ENCODE measurements at regions not wholly inside any gene's neighbourhood (a gene's known extent, or its start where the extent isn't known, plus 50 kb on each side); places are given as distances from the start of the nearest gene placed in this dataset.
A peak's percentile ranks its signal among the peaks of the same experiment; 100 is the strongest.
"Not testable (repeated sequence)": the region's sequence is repeated elsewhere in the genome, so short reads cannot be mapped to it uniquely, and the experiment has no call there.

DNA sequence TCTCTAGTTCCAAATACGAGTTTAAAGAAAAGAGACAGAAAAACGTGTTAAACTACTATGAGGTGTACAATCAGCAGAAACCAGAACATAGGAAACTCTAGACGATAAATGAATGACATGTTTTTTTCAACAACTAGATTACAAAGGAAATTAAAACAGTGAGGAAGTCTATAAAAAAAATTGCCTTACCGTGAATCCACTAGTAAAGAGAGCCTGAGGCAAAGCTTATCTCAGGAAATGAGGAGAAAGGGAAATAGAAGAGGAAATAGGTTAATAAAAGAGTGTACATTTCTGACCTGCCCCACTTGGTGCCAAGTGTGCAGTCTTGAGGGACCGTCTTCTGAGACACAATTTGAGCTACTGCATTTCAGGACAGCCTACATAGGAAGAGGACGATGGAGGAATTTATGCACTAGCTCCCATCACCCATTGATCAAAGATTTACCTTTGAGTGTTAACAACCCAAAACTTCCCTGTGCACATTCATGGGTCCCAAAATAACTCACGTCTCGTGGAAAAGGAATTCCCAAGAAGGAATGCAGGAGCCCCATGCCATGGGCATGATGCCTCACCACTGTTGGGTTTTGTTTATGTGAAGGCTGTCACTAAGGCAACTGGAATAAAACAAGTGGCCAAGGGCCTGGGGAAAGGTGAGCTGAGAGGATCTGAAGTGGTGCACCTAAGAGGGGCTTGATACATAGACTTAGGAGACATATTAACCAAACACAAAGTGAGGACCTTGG lies 53.6 kb upstream of the SLC1A3 start:
- H3K4me1 ChIP-seq (ENCODE audit: insufficient read depth, poor library complexity, severe bottlenecking), result no peaks in the 10 kb centered on the region
- no peak overlapping the region for H3K4me3 ChIP-seq (ENCODE audit: severe bottlenecking)
- no peaks in the 10 kb centered on the region for H3K27me3 ChIP-seq (ENCODE audit: insufficient read depth, poor library complexity, severe bottlenecking)
- no peaks in the 10 kb centered on the region for H3K36me3 ChIP-seq (ENCODE audit: low read depth)
- peaks cover 5% of the 10 kb centered on the region for H3K9me3 ChIP-seq (ENCODE audit: severe bottlenecking)
- TF ChIP-seq, protein P1, sequence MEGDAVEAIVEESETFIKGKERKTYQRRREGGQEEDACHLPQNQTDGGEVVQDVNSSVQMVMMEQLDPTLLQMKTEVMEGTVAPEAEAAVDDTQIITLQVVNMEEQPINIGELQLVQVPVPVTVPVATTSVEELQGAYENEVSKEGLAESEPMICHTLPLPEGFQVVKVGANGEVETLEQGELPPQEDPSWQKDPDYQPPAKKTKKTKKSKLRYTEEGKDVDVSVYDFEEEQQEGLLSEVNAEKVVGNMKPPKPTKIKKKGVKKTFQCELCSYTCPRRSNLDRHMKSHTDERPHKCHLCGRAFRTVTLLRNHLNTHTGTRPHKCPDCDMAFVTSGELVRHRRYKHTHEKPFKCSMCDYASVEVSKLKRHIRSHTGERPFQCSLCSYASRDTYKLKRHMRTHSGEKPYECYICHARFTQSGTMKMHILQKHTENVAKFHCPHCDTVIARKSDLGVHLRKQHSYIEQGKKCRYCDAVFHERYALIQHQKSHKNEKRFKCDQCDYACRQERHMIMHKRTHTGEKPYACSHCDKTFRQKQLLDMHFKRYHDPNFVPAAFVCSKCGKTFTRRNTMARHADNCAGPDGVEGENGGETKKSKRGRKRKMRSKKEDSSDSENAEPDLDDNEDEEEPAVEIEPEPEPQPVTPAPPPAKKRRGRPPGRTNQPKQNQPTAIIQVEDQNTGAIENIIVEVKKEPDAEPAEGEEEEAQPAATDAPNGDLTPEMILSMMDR (IDR thresholded peaks at IDR 0.05; ENCODE audit: poor library complexity, severe bottlenecking), result no peak
- no peak for DNase-seq (ENCODE audit: low spot score)
- ATAC-seq (ENCODE audit: low read depth), result peak; percentile 64
- H3K27ac ChIP-seq (ENCODE audit: poor library complexity, severe bottlenecking), result no peak overlapping the region

DNA sequence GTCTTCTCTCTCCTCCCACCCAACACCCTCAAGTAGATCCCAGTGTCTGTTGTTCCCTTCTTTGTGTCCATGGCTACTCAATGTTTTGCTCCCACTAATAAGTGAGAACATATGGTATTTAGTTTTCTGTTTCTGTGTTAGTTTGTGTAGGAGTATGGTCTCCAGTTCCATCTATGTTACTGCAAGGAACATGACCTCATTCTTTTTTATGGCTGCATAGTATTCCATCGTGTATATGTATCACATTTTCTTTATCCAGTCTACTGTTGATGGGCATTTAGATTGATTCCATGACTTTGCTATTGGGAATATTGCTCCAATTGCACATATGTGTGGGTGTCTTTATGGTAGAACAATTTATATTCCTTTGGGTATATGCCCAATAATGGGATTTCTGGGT lies 51.4 kb upstream of the SLC1A3 start:
- not testable (repeated sequence) for H3K4me1 ChIP-seq (ENCODE audit: insufficient read depth, poor library complexity, severe bottlenecking); ATAC-seq (ENCODE audit: low read depth); H3K27ac ChIP-seq (ENCODE audit: poor library complexity, severe bottlenecking)

More for the DNA sequence above, 51.4 kb upstream of the SLC1A3 start:
- DNase-seq (ENCODE audit: low spot score); H3K27me3 ChIP-seq (ENCODE audit: insufficient read depth, poor library complexity, severe bottlenecking); H3K9me3 ChIP-seq (ENCODE audit: severe bottlenecking); H3K4me3 ChIP-seq (ENCODE audit: severe bottlenecking); H3K36me3 ChIP-seq (ENCODE audit: low read depth): not testable (repeated sequence)
